ENCODE measurements at regions not wholly inside any gene's neighbourhood (a gene's known extent, or its start where the extent isn't known, plus 50 kb on each side); places are given as distances from the start of the nearest gene placed in this dataset.
"Not testable (repeated sequence)": the region's sequence is repeated elsewhere in the genome, so short reads cannot be mapped to it uniquely, and the experiment has no call there.

GRCh38 chr5:67725604-67726003 lies 490.0 kb upstream of the PIK3R1 start:
- H3K9me3 Mint-ChIP-seq, result no peaks in the 10 kb centered on the region
- DNase-seq (ENCODE audit: low spot score in 2 of 2), result no peak
- H3K27ac Mint-ChIP-seq, result no peak overlapping the region
- no peaks in the 10 kb centered on the region for H3K36me3 Mint-ChIP-seq
- ATAC-seq, result no peak

- Mint-ChIP-seq H3K27ac (no peak overlapping the region), H3K9me3 (no peaks in the 10 kb centered on the region), H3K36me3 (no peaks in the 10 kb centered on the region)
- DNase-seq (ENCODE audit: low spot score in 2 of 2), result no peak
- no peak for ATAC-seq
Observed at GRCh38 chr5:67724412-67725135, 491.0 kb upstream of the PIK3R1 start.

GRCh38 chr5:67723873-67724272 lies 491.7 kb upstream of the PIK3R1 start:
- Mint-ChIP-seq H3K27ac (no peak overlapping the region), H3K9me3 (no peaks in the 10 kb centered on the region), H3K36me3 (no peaks in the 10 kb centered on the region)
- no peak for ATAC-seq
- no peak for DNase-seq (ENCODE audit: low spot score in 2 of 2)

GRCh38 chr5:67722582-67722981 lies 493.0 kb upstream of the PIK3R1 start:
- H3K36me3 Mint-ChIP-seq; DNase-seq (ENCODE audit: low spot score in 2 of 2); H3K27ac Mint-ChIP-seq; ATAC-seq; H3K9me3 Mint-ChIP-seq: not testable (repeated sequence)

- no peak for DNase-seq (ENCODE audit: low spot score in 2 of 2)
- Mint-ChIP-seq H3K36me3 (no peaks in the 10 kb centered on the region), H3K27ac (no peak overlapping the region), H3K9me3 (no peaks in the 10 kb centered on the region)
- ATAC-seq, result no peak
Observed at GRCh38 chr5:67720162-67720772, 495.3 kb upstream of the PIK3R1 start.

- H3K9me3 Mint-ChIP-seq, result peaks cover 6 to 28% of the 10 kb centered on the region in 2 donors
- ATAC-seq, result no peak
- H3K36me3 Mint-ChIP-seq, result peaks cover 14 to 19% of the 10 kb centered on the region in 2 donors
- DNase-seq (ENCODE audit: low spot score in 2 of 2), result no peak
- H3K27ac Mint-ChIP-seq, result no peak overlapping the region
Observed at GRCh38 chr5:67702008-67702407, 505.4 kb upstream of the CD180 start.

GRCh38 chr5:67699560-67699959 lies 503.0 kb upstream of the CD180 start:
- peaks cover 0 to 23% of the 10 kb centered on the region in 2 donors for H3K9me3 Mint-ChIP-seq
- no peak for DNase-seq (ENCODE audit: low spot score in 2 of 2)
- peaks cover 8 to 12% of the 10 kb centered on the region in 2 donors for H3K36me3 Mint-ChIP-seq
- no peak overlapping the region for H3K27ac Mint-ChIP-seq
- ATAC-seq, result no peak

- Mint-ChIP-seq H3K36me3 (no peaks in the 10 kb centered on the region), H3K9me3 (peaks cover 0 to 4% of the 10 kb centered on the region in 2 donors), H3K27ac (no peak overlapping the region)
- DNase-seq (ENCODE audit: low spot score in 2 of 2), result no peak
- ATAC-seq, result no peak
Observed at GRCh38 chr5:67696446-67696845, 499.8 kb upstream of the CD180 start.

- peaks cover 0 to 4% of the 10 kb centered on the region in 2 donors for H3K9me3 Mint-ChIP-seq
- H3K27ac Mint-ChIP-seq, result no peak overlapping the region
- DNase-seq (ENCODE audit: low spot score in 2 of 2) (no peak), ATAC-seq (no peak)
- H3K36me3 Mint-ChIP-seq, result no peaks in the 10 kb centered on the region
Observed at GRCh38 chr5:67695369-67695768, 498.8 kb upstream of the CD180 start.

- no peak for DNase-seq (ENCODE audit: low spot score in 2 of 2)
Observed at GRCh38 chr5:67694810-67695191, 498.2 kb upstream of the CD180 start.

GRCh38 chr5:67693956-67694809 lies 497.6 kb upstream of the CD180 start:
- DNase-seq (ENCODE audit: low spot score in 2 of 2) (no peak), ATAC-seq (no peak)
- H3K36me3 Mint-ChIP-seq, result no peaks in the 10 kb centered on the region
- no peak overlapping the region for H3K27ac Mint-ChIP-seq
- peaks cover 0 to 4% of the 10 kb centered on the region in 2 donors for H3K9me3 Mint-ChIP-seq

More at GRCh38 chr5:67694810-67695191, 498.2 kb upstream of the CD180 start:
- ATAC-seq, result no peak
- Mint-ChIP-seq H3K9me3 (peaks cover 0 to 4% of the 10 kb centered on the region in 2 donors), H3K27ac (no peak overlapping the region), H3K36me3 (no peaks in the 10 kb centered on the region)

- Mint-ChIP-seq H3K9me3 (peaks cover 0 to 1% of the 10 kb centered on the region in 2 donors), H3K36me3 (no peaks in the 10 kb centered on the region), H3K27ac (no peak overlapping the region)
- no peak for DNase-seq (ENCODE audit: low spot score in 2 of 2)
- no peak for ATAC-seq
Observed at GRCh38 chr5:67686746-67687145, 490.1 kb upstream of the CD180 start.

GRCh38 chr5:67681703-67682102 lies 485.1 kb upstream of the CD180 start:
- no peak for ATAC-seq
- Mint-ChIP-seq H3K9me3 (peaks cover 0 to 3% of the 10 kb centered on the region in 2 donors), H3K36me3 (no peaks in the 10 kb centered on the region), H3K27ac (no peak overlapping the region)
- no peak for DNase-seq (ENCODE audit: low spot score in 2 of 2)

- Mint-ChIP-seq H3K36me3 (no peaks in the 10 kb centered on the region), H3K9me3 (peaks cover 0 to 3% of the 10 kb centered on the region in 2 donors), H3K27ac (no peak overlapping the region)
- ATAC-seq (no peak), DNase-seq (ENCODE audit: low spot score in 2 of 2) (no peak)
Observed at GRCh38 chr5:67680099-67680498, 483.5 kb upstream of the CD180 start.

- no peak for ATAC-seq
- no peak for DNase-seq (ENCODE audit: low spot score in 2 of 2)
Observed at GRCh38 chr5:67679184-67679841, 482.7 kb upstream of the CD180 start.

GRCh38 chr5:67678594-67678993 lies 482.0 kb upstream of the CD180 start:
- H3K27ac Mint-ChIP-seq, result no peak overlapping the region
- H3K36me3 Mint-ChIP-seq, result no peaks in the 10 kb centered on the region
- ATAC-seq (no peak), DNase-seq (ENCODE audit: low spot score in 2 of 2) (no peak)
- peaks cover 0 to 3% of the 10 kb centered on the region in 2 donors for H3K9me3 Mint-ChIP-seq

More at GRCh38 chr5:67679184-67679841, 482.7 kb upstream of the CD180 start:
- H3K9me3 Mint-ChIP-seq, result peaks cover 0 to 3% of the 10 kb centered on the region in 2 donors
- H3K36me3 Mint-ChIP-seq, result no peaks in the 10 kb centered on the region
- no peak overlapping the region for H3K27ac Mint-ChIP-seq

Measured in activated naive CD4-positive, alpha-beta T cell treated with anti-CD3 and anti-CD28 coated beads, Interleukin-2, amount 50 U/mL, for 72 hours (primary cell).